ENCODE measurements at regions not wholly inside any gene's neighbourhood (a gene's known extent, or its start where the extent isn't known, plus 50 kb on each side); places are given as distances from the start of the nearest gene placed in this dataset.

DNA sequence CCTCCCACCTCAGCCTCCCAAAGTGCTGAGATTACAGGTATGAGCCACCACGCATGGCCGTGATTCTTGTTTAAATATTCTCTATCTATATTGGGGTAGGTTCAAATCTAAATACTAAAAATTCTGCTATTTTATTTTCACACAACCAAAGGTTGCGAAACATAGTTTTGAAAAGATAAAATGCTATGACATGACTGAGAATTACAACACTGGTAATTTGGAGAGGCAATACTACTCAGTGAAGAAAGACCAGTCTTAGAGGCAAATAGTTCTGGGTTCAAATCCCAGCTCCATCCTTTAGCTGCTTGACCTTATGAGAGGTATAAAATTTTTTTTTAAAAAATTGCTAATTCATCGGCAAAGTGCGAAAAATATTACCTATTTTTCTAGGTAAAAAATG lies 137.0 kb upstream of the PREP start:
- no peak overlapping the region for H3K4me3 ChIP-seq (ENCODE audit: low read depth, low read length)
- no peaks in the 10 kb centered on the region for H3K4me1 ChIP-seq
- no peak for DNase-seq
- H3K9me3 ChIP-seq: no peaks in the 10 kb centered on the region
- TF ChIP-seq, protein P1, sequence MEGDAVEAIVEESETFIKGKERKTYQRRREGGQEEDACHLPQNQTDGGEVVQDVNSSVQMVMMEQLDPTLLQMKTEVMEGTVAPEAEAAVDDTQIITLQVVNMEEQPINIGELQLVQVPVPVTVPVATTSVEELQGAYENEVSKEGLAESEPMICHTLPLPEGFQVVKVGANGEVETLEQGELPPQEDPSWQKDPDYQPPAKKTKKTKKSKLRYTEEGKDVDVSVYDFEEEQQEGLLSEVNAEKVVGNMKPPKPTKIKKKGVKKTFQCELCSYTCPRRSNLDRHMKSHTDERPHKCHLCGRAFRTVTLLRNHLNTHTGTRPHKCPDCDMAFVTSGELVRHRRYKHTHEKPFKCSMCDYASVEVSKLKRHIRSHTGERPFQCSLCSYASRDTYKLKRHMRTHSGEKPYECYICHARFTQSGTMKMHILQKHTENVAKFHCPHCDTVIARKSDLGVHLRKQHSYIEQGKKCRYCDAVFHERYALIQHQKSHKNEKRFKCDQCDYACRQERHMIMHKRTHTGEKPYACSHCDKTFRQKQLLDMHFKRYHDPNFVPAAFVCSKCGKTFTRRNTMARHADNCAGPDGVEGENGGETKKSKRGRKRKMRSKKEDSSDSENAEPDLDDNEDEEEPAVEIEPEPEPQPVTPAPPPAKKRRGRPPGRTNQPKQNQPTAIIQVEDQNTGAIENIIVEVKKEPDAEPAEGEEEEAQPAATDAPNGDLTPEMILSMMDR (IDR thresholded peaks at IDR 0.05; ENCODE audit: low read depth, low read length): no peak
- H3K27me3 ChIP-seq: peaks cover 4% of the 10 kb centered on the region; the same call in 1 of the 2 replicates
- no peaks in the 10 kb centered on the region for H3K36me3 ChIP-seq

DNA sequence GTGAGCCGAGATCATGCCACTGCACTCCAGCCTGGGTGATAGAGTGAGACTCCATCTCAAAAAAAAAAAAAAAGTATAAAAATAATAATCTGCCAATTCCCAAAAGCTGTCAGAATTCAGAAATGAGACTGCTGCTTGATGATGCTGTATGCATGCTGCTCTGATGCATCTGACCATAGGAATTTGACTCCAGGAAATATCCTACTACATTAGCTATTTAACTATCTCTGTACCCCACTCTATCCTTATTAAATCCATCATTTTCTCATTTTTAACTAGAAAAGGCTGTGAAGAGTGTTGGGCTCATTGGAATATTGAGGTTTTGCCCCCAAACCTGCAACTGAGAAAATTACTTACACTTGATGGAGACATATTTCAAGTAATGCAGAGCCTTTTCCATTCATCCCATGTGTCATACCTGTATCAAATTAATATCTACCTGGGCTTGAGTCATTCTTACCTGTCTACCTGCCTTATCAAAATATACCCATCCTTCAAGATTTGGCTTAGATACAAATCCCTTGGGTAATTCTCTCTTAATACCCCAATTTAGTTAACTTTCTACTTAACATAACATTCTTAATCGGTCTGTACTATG lies 135.2 kb upstream of the PREP start:
- H3K27me3 ChIP-seq: no peaks in the 10 kb centered on the region
- H3K36me3 ChIP-seq: no peaks in the 10 kb centered on the region
- DNase-seq: no peak
- H3K4me1 ChIP-seq: no peaks in the 10 kb centered on the region
- TF ChIP-seq, protein P1 (IDR thresholded peaks at IDR 0.05; ENCODE audit: low read depth, low read length): no peak
- H3K4me3 ChIP-seq (ENCODE audit: low read depth, low read length): no peak overlapping the region
- H3K9me3 ChIP-seq: no peaks in the 10 kb centered on the region

DNA sequence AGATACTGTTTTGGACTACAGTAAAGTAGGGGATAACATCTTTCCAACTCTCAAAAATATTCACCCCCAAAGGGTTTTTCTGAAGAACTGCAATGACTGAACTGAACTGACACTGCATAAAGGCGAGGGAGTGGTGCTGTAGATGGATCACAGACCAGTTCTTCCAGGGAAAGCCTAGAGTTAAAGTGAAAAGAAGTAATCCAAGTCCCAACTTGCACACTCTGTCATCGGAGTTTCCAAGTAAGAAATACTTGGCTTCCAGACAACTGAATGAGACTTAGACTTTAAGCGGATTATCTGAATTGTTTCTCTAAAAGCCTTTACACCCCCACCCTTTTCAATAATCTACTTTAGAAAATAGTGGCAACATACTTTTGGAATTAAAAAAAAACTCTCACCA lies 134.1 kb upstream of the PREP start:
- Histone ChIP-seq H3K4me1 (no peaks in the 10 kb centered on the region), H3K27me3 (peaks cover 5% of the 10 kb centered on the region; the same call in 1 of the 2 replicates), H3K36me3 (no peaks in the 10 kb centered on the region), H3K9me3 (no peaks in the 10 kb centered on the region), H3K4me3 (ENCODE audit: low read depth, low read length) (no peak overlapping the region)
- no peak for DNase-seq
- TF ChIP-seq, protein P1 (IDR thresholded peaks at IDR 0.05; ENCODE audit: low read depth, low read length): no peak

DNA sequence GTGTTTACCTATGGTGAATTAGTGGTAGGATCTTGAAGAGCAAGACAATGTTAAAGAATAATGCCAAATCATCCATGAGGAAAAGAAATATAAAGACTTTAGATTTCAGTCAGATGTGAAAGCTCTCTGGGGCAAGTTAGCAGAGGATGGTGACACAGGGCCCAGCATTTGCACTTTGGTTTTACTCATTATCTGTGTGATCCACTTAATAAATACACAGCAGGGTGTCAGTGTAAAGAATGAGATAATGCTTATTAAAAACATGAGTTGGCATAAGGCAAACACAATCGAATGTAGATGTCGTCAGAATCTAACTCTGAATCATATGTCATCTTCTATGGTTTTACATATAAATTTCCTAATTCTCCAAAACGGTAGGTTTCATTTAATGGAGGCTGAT lies 130.4 kb upstream of the PREP start:
- H3K27me3 ChIP-seq: peaks cover 5% of the 10 kb centered on the region
- H3K9me3 ChIP-seq: no peaks in the 10 kb centered on the region
- H3K4me3 ChIP-seq (ENCODE audit: low read depth, low read length): no peak overlapping the region
- DNase-seq: no peak
- no peaks in the 10 kb centered on the region for H3K36me3 ChIP-seq
- no peaks in the 10 kb centered on the region for H3K4me1 ChIP-seq
- TF ChIP-seq, protein P1 (IDR thresholded peaks at IDR 0.05; ENCODE audit: low read depth, low read length): no peak

DNA sequence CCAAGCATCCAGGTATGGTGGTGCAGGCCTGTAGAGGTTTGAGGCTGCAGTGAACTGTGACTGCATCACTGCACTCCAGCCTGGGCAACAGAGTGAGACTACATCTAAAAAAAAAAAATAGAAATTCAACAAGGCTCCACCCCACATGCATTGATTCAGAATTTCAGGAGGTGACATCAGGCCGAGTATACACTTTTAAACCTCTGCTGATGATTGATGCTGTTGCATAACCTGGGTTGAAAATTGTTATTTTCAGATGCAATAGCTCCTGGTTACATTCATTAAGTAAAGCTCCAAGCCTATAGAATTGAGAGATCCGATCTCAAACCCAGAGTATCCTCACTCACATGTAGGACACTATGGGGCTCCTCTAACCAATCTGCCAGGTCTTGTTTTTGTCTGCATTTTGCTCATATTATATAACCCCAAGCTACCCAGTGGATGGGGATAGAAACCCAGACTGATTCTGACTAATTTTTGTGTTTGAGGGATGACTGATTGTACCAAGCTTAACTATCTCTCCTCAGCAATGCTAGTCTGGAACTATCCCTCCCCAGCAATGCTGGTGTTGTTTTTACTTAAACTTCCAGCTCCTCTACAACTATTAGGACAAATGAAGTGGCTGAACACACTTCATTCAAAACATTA lies 123.5 kb upstream of the PREP start:
- Histone ChIP-seq H3K4me3 (ENCODE audit: low read depth, low read length) (no peak overlapping the region), H3K27me3 (no peaks in the 10 kb centered on the region; the same call in 1 of the 2 replicates), H3K4me1 (no peaks in the 10 kb centered on the region), H3K9me3 (no peaks in the 10 kb centered on the region), H3K36me3 (no peaks in the 10 kb centered on the region)
- TF ChIP-seq, protein P1 (IDR thresholded peaks at IDR 0.05; ENCODE audit: low read depth, low read length): no peak
- no peak for DNase-seq

DNA sequence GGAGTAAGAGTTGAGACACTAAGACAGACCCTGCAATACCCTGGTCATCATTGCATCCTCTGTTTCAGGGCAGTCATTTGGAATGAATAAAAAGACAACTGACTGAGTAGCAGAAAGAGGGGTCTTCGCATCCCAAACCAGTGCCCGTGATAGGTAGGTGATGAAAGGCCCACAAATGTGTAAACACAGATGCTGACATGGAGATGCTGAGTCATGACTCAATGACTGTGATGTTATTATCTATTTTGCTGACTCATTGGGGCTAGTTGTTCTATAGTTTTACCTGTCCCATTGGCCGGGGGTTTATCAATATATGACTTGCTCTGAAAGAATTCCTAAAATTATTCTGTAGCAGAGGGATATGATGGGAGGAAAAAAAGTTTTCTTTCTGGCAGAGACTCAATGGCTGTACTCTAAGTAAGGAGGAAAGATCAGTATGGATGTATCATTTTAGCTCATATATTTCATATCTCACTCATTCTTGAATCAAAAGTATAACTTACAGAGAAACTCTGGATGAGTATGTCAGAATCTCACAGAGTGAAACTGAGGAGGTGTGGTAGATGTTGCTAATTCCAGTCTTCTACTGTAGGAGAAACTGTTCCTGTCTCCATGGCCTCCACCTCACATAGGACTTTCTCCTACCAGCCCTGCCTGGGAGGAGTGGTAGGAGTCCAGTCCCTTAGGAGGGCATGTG lies 119.9 kb upstream of the PREP start:
- TF ChIP-seq, protein P1 (IDR thresholded peaks at IDR 0.05; ENCODE audit: low read depth, low read length): no peak
- Histone ChIP-seq H3K36me3 (no peaks in the 10 kb centered on the region), H3K4me3 (ENCODE audit: low read depth, low read length) (no peak overlapping the region), H3K4me1 (no peaks in the 10 kb centered on the region), H3K27me3 (no peaks in the 10 kb centered on the region; the same call in 1 of the 2 replicates), H3K9me3 (no peaks in the 10 kb centered on the region)
- DNase-seq: no peak
